ENCODE measurements at regions not wholly inside any gene's neighbourhood (a gene's known extent, or its start where the extent isn't known, plus 50 kb on each side); places are given as distances from the start of the nearest gene placed in this dataset.

GRCh38 chr12:124507188-124508109 is 60.0 kb downstream of the NCOR2 start:
- Histone ChIP-seq H3K36me3 (peaks cover 0 to 7% (median 0%) of the 10 kb centered on the region in 9 donors), H3K4me1 (peaks cover 14 to 93% (median 74%) of the 10 kb centered on the region in 12 donors), H3K27me3 (no peaks in the 10 kb centered on the region), H3K27ac (peak overlapping the region; percentile 71 to 92 (median 80)), H3K4me3 (peak overlapping the region in 4 of 12 donors; percentile 1 to 11 (median 6)), H3K9me3 (peaks cover 0 to 3% (median 0%) of the 10 kb centered on the region in 12 donors)
- TF ChIP-seq CTCF (IDR thresholded peaks at IDR 0.05), result no peak
- no peak for TF ChIP-seq POLR2A (IDR thresholded peaks at IDR 0.05)
- intact Hi-C loops (cut with DNase I), result loop anchor here in 2 of 10 donors (5.0 kb wide), 2 partner anchors 50 to 85 kb away; no protein-coding TSS in a partner anchor
- DNase-seq (peak; percentile 80 to 86 (median 83)), ATAC-seq (peak; percentile 2 to 48 (median 26))
- 48 to 65% (median 56%) methylated on average over 20 to 26 of the region's 26 CpGs for WGBS, 4 donors

GRCh38 chr12:124506832-124507153 is 60.6 kb downstream of the NCOR2 start:
- intact Hi-C loops (cut with DNase I), result loop anchor here in 2 of 10 donors (5.0 kb wide), 2 partner anchors 49 to 84 kb away; no protein-coding TSS in a partner anchor
- Histone ChIP-seq H3K27ac (peak overlapping the region; percentile 71 to 92 (median 80)), H3K4me3 (peak overlapping the region in 6 of 12 donors; percentile 1 to 22 (median 15)), H3K9me3 (no peaks in the 10 kb centered on the region), H3K36me3 (peaks cover 0 to 4% (median 0%) of the 10 kb centered on the region in 9 donors), H3K27me3 (no peaks in the 10 kb centered on the region), H3K4me1 (peaks cover 14 to 95% (median 74%) of the 10 kb centered on the region in 12 donors)
- 31 to 47% (median 43%) methylated on average over 8 of the region's 8 CpGs for WGBS, 4 donors
- ATAC-seq (no peak), DNase-seq (no peak)
- TF ChIP-seq CTCF (IDR thresholded peaks at IDR 0.05) (no peak), POLR2A (IDR thresholded peaks at IDR 0.05) (no peak)

GRCh38 chr12:124506145-124506831 is 61.1 kb downstream of the NCOR2 start:
- no peaks in the 10 kb centered on the region for H3K27me3 ChIP-seq
- peaks cover 16 to 95% (median 74%) of the 10 kb centered on the region in 12 donors for H3K4me1 ChIP-seq
- intact Hi-C loops (cut with DNase I), result loop anchor here in 2 of 10 donors (5.0 kb wide), 2 partner anchors 49 to 84 kb away; no protein-coding TSS in a partner anchor
- WGBS, 4 donors, result 25 to 40% (median 34%) methylated on average over 30 of the region's 30 CpGs
- DNase-seq (peak; percentile 85 to 92 (median 88)), ATAC-seq (peak; percentile 13 to 78 (median 36))
- TF ChIP-seq CTCF (IDR thresholded peaks at IDR 0.05) (no peak), POLR2A (IDR thresholded peaks at IDR 0.05) (no peak)
- peaks cover 0 to 4% (median 0%) of the 10 kb centered on the region in 9 donors for H3K36me3 ChIP-seq
- no peaks in the 10 kb centered on the region for H3K9me3 ChIP-seq
- H3K4me3 ChIP-seq, result peak overlapping the region in 7 of 12 donors; percentile 1 to 22 (median 14)
- H3K27ac ChIP-seq, result peak overlapping the region; percentile 71 to 92 (median 80)
